Neural cell (in vitro differentiated cells): ENCODE measurements at regions not wholly inside any gene's neighbourhood (a gene's known extent, or its start where the extent isn't known, plus 50 kb on each side); places are given as distances from the start of the nearest gene placed in this dataset.

ENCODE experiments used
- H2AFZ ChIP-seq: fragments of 200-600, 300-800 bp; sonication (generic), shearing (Covaris generic); 2 replicates; pipeline ENCODE4 v1.6.0; 2014; ENCODE audit warnings: low read depth, mild to moderate bottlenecking, antibody characterized with exemption, low read length, moderate library complexity
- H3F3A ChIP-seq: fragments of 200-600 bp; shearing (Covaris generic); 2 replicates; pipeline ENCODE4 v1.6.1; 2016; ENCODE audit warnings: mild to moderate bottlenecking, moderate library complexity, mixed read lengths, antibody characterized with exemption, low read length; ENCODE audit not compliant: insufficient read depth, poor library complexity, severe bottlenecking
- H3K27ac ChIP-seq: fragments of 200-600, 300-800 bp; sonication (generic), shearing (Covaris generic); 2 replicates; pipeline ENCODE4 v1.5.1; 2014; ENCODE audit warnings: mild to moderate bottlenecking, low read length, moderate library complexity
- H3K27me3 ChIP-seq: fragments of 300-800, 200-600 bp; sonication (generic), shearing (Covaris generic); 2 replicates; pipeline ENCODE4 v1.6.0; 2014; ENCODE audit warnings: mild to moderate bottlenecking, low read depth, low read length, moderate library complexity; ENCODE audit not compliant: insufficient read depth
- H3K36me3 ChIP-seq: fragments of 300-800, 200-600 bp; sonication (generic), shearing (Covaris generic); 2 replicates; pipeline ENCODE4 v1.5.1; 2014; ENCODE audit warnings: mild to moderate bottlenecking, antibody characterized with exemption, low read length, moderate library complexity; ENCODE audit not compliant: insufficient read depth
- H3K4me2 ChIP-seq: fragments of 300-800, 200-600 bp; sonication (generic), shearing (Covaris generic); 2 replicates; pipeline ENCODE4 v1.6.0; 2014; ENCODE audit warnings: mild to moderate bottlenecking, low read length
- H3K4me3 ChIP-seq: fragments of 300-800, 200-600 bp; sonication (generic), shearing (Covaris generic); 2 replicates; pipeline ENCODE4 v1.5.1; 2014; ENCODE audit warnings: mild to moderate bottlenecking, low read length, moderate library complexity
- H3K79me2 ChIP-seq: fragments of 200-600 bp; shearing (Covaris generic); replicated peaks from 2 replicates; pipeline ENCODE4 v1.6.0; 2014; ENCODE audit warnings: mild to moderate bottlenecking, low read length, moderate library complexity; ENCODE audit not compliant: insufficient read depth
- H3K9ac ChIP-seq: fragments of 300-800, 200-600 bp; sonication (generic), shearing (Covaris generic); 2 replicates; pipeline ENCODE4 v1.6.1; 2016; ENCODE audit warnings: mild to moderate bottlenecking, low read length, mixed read lengths
- H3K9me2 ChIP-seq: fragments of 200-600 bp; shearing (Covaris generic); 2 replicates; pipeline ENCODE4 v1.6.1; 2016; ENCODE audit warnings: mild to moderate bottlenecking, low read length, mixed read lengths; ENCODE audit not compliant: insufficient read depth
- H3K9me3 ChIP-seq: fragments of 200-600, 300-800 bp; sonication (generic), shearing (Covaris generic); 2 replicates; pipeline ENCODE4 v1.6.1; 2016; ENCODE audit warnings: mild to moderate bottlenecking, mixed run types, low read length, moderate library complexity, mixed read lengths
- H4K20me1 ChIP-seq: fragments of 200-600 bp; shearing (Covaris generic); 2 replicates; pipeline ENCODE4 v1.6.1; 2016; ENCODE audit warnings: mild to moderate bottlenecking, mixed run types; ENCODE audit not compliant: insufficient read depth
- CTCF ChIP-seq: fragments of 450-650 bp; IDR thresholded peaks from 2 replicates; pipeline ENCODE4 v1.5.1; 2014; ENCODE audit warnings: antibody characterized with exemption, mild to moderate bottlenecking, moderate library complexity; ENCODE audit not compliant: poor library complexity, severe bottlenecking
- EP300 ChIP-seq: fragments of 450-650 bp; conservative IDR thresholded peaks from 2 replicates; pipeline ENCODE4 v1.6.1; 2014; ENCODE audit warnings: antibody characterized with exemption, mild to moderate bottlenecking, moderate library complexity; ENCODE audit not compliant: poor library complexity, severe bottlenecking
- EZH2 ChIP-seq: fragments of 200-600, 300-800 bp; shearing (Covaris generic), sonication (generic); IDR thresholded peaks from 2 replicates; pipeline ENCODE4 v1.6.1; 2014; ENCODE audit warnings: antibody characterized with exemption, low read length, borderline replicate concordance, mild to moderate bottlenecking; ENCODE audit not compliant: insufficient read depth, poor library complexity, severe bottlenecking
- MXI1 ChIP-seq: fragments of 450-650 bp; conservative IDR thresholded peaks from 2 replicates; pipeline ENCODE4 v1.6.1; 2014; ENCODE audit warnings: antibody characterized with exemption, mild to moderate bottlenecking; ENCODE audit not compliant: poor library complexity, severe bottlenecking
- POLR2AphosphoS5 ChIP-seq: IDR thresholded peaks from 2 replicates; pipeline ENCODE4 v1.6.1; 2012
- RAD21 ChIP-seq: fragments of 450-650 bp; conservative IDR thresholded peaks from 2 replicates; pipeline ENCODE4 v1.6.1; 2014; ENCODE audit warnings: antibody characterized with exemption, mild to moderate bottlenecking, moderate library complexity
- REST ChIP-seq: IDR thresholded peaks from 2 replicates; pipeline ENCODE4 v1.6.1; 2012; ENCODE audit warnings: borderline replicate concordance
- SMC3 ChIP-seq: fragments of 450-650 bp; conservative IDR thresholded peaks from 2 replicates; pipeline ENCODE4 v1.6.1; 2014; ENCODE audit warnings: antibody characterized with exemption, mild to moderate bottlenecking, moderate library complexity; ENCODE audit not compliant: poor library complexity
- TAF1 ChIP-seq: IDR thresholded peaks from 2 replicates; pipeline ENCODE4 v1.6.1; 2012; ENCODE audit warnings: low read depth

GRCh38 chr6:128570680-128571063 lies 50.3 kb upstream of the PTPRK start:
- Histone ChIP-seq H3K36me3 (no peaks in the 10 kb centered on the region), H3K9ac (no peak overlapping the region), H3K27ac (no peak overlapping the region), H3K79me2 (no peaks in the 10 kb centered on the region), H3F3A (no peaks in the 10 kb centered on the region), H3K9me2 (no peaks in the 10 kb centered on the region), H4K20me1 (no peaks in the 10 kb centered on the region), H3K9me3 (no peaks in the 10 kb centered on the region), H3K27me3 (no peaks in the 10 kb centered on the region), H2AFZ (no peak overlapping the region), H3K4me2 (no peak overlapping the region), H3K4me3 (no peak overlapping the region)
- TF ChIP-seq MXI1 (no peak), SMC3 (no peak), TAF1 (no peak), EP300 (no peak), REST (no peak), POLR2AphosphoS5 (no peak), RAD21 (no peak), CTCF (no peak), EZH2 (no peak)

- Histone ChIP-seq H3K9ac (no peak overlapping the region), H3K79me2 (no peaks in the 10 kb centered on the region), H3K36me3 (no peaks in the 10 kb centered on the region), H3K4me3 (no peak overlapping the region), H4K20me1 (no peaks in the 10 kb centered on the region), H3K27me3 (no peaks in the 10 kb centered on the region), H2AFZ (no peak overlapping the region), H3K27ac (no peak overlapping the region), H3K9me3 (no peaks in the 10 kb centered on the region), H3F3A (no peaks in the 10 kb centered on the region), H3K9me2 (no peaks in the 10 kb centered on the region), H3K4me2 (no peak overlapping the region)
- TF ChIP-seq EZH2 (no peak), POLR2AphosphoS5 (no peak), CTCF (no peak), REST (no peak), MXI1 (no peak), RAD21 (no peak)
These were observed 49.6 kb upstream of the PTPRK start for GRCh38 chr6:128569732-128570679.
